Left kidney (tissue), 1 donor: ENCODE measurements at regions not wholly inside any gene's neighbourhood (a gene's known extent, or its start where the extent isn't known, plus 50 kb on each side); places are given as distances from the start of the nearest gene placed in this dataset.
A peak's percentile ranks its signal among the peaks of the same experiment; 100 is the strongest.
"Not testable (repeated sequence)": the region's sequence is repeated elsewhere in the genome, so short reads cannot be mapped to it uniquely, and the experiment has no call there.

Experiments
- DNase-seq: peaks from one replicate; pipeline ENCODE4 v3.0.0-alpha.2; 2013

GRCh38 chr7:84730864-84731263, 456.0 kb downstream of the SEMA3D start:
- DNase-seq = not testable (repeated sequence)

DNA sequence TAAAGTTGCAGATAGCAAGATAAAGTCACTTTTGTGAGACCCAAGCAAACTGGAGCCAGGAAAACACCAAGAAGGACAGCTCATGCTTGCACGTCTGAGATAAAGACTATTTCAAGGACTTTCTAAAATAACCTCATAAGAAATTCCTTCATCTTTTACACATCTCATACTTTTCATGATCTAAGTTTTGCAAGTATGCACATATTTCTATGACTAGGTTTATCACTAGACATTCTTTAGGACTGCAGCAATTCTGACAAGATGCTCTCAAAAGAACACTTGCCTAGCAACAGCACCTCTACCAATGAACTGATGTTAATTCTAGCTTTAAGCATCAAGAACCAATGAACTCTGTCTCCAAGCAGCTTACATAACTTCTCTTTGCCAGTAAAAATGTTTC, 457.6 kb downstream of the SEMA3D start:
- no peak for DNase-seq

- no peak for DNase-seq
These were observed 464.1 kb downstream of the SEMA3D start for GRCh38 chr7:84722734-84723133.

- no peak for DNase-seq
These were observed 464.8 kb downstream of the SEMA3D start for GRCh38 chr7:84722086-84722485.

DNA sequence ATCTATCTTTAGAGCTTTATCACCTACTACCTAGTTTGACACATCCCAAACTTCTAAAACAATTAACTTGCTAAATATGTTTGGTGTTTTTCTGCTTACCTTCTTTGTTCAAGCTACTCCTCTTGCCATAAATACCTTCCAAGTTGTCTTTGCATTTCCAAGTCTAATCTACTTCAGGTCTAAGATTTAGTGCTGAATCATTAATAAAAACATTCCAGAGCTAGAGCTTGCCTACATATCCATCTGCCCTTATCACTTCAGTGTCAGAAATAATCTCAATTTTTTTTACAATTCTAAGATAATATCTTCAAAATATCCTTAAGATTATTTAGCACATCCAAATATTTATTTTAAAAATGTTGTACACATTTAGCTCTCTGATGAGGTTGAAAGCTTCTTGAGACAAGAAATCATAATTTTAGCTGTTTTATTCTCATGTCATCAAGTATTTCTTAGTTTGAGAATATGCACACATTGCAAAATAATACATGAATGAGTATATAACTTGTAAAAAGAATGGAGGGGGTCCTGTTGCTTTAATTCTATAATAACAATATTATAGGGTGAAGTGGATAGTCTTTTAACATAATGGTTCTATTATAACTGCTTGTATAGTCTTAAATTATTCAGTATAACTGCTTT, 466.3 kb downstream of the SEMA3D start:
- DNase-seq = no peak

DNA sequence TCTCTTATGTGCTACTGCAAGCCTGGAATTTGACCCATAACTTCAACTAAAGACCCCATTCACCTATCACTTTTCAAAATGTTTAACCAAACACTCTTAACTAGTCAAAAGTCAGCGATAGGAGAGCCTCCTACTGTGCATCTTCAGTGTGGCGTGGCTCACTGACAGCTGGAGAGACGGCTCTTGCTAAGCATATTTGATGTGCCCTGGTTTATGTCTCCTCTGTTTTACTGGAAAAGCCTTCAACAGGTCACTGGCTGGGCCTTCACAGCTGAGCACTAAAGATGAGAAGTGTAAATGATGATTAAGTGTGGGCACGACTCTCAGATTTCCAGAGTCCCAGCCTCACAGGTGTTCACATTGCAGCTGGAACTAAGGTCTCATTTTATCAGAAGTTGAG, 472.1 kb downstream of the SEMA3D start:
- DNase-seq = no peak

GRCh38 chr7:84712374-84713121, 474.3 kb downstream of the SEMA3D start:
- no peak for DNase-seq

DNA sequence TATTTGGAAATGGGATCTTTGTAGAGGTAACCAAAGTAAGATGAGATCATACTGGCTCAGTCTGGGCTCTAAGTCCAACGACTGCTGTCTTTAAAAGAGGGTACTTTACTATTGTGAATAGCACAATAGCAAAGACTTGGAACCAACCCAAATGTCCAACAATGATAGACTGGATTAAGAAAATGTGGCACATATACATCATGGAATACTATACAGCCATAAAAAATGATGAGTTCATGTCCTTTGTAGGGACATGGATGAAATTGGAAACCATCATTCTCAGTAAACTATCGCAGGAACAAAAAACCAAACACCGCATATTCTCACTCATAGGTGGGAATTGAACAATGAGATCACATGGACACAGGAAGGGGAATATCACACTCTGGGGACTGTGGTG, 476.3 kb downstream of the SEMA3D start:
- DNase-seq = not testable (repeated sequence)

DNA sequence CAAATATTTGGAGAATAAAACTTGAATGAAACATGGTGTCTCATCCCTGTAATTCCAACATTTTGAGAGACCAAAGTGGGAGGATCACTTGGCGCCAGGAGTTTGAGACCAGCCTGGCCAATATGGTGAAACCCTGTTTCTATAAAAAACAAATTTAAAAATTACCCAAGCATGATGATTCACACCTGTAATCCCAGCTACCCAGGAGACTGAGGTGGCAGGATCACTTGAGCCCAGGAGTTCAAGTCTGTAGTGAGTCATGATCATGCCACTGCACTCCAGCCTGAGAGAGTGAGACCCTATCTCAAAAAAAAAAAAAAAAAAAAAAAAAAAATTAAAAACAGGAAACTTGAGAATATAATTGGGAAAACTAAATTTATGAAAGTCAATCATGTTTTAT, 481.1 kb downstream of the SEMA3D start:
- DNase-seq = no peak

DNA sequence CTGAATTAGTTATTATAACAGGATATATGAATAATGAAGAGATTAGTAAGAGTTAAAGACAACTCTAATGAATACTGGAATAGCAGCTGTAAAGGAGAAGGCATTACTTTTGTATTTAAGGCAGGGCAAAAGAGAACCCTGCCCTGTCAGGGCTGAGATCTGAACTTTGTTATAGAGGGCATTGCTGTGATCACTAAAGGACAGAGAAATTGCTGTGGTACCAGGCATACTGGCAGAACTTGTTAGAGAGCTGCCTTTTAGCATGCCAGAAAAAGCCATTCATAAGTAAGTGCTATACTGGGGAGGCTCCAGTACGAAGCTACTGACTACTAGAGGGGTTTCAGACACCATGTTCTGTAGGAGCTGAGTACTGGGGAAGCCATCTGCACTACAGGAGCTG, 481.8 kb downstream of the SEMA3D start:
- no peak for DNase-seq

DNA sequence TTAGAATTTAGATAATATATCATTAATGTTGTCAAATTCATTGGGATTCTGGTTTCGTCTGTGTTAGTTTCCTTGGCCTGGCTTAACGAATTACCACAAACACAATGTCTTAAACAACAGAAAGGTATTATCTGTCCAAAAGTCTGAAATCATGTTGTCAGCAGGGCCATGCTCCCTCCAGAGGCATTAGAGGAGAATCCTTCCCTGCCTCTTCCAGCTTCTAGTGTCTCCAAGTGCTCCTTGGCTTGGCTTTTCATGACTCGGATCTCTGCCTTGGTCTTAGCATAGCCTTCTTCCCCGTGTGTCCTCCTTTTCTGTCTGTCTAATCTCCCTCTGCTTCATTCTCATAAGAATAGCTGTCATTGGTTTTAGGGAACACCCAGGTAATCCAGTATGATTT, 482.5 kb downstream of the SEMA3D start:
- no peak for DNase-seq

DNA sequence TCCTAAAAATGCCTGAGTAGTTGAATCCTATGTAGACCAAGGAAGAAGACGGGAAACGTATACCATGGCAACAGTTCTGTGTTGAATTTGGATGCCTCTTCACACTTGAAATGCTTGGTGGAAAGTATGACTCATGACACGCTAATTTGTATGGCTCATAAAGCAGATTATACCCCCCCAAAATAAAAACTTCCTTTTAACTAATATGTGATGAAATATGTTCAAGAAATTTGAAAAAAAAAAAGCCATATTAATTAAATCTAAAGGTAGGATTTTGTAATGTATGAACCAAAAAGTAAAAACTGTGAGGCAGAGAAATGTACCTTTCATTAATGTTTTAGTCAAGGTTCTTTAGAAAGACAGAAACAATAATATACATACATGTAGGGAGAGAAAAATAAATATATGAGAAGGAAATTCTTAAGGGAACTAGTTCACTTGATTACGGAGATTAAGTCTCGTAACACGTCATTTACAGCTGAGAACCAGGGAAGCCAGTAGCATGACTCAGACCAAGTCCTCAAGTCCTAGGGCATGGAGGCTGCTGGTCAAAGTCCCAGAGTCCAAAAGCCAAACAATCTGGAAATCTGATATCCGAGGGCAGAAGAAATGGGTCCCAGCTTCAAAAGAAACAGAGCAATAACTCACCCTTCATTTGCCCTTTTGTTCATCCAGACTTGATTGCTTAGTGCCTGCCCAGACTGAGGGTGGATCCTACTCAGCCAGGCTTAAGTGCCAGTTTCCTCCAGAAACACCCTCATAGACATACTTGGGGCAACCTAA, 485.1 kb downstream of the SEMA3D start:
- peak; percentile 8 for DNase-seq

- no peak for DNase-seq
These were observed 486.1 kb downstream of the SEMA3D start for GRCh38 chr7:84700563-84701370.

GRCh38 chr7:84697506-84697905, 489.4 kb downstream of the SEMA3D start:
- DNase-seq = no peak

DNA sequence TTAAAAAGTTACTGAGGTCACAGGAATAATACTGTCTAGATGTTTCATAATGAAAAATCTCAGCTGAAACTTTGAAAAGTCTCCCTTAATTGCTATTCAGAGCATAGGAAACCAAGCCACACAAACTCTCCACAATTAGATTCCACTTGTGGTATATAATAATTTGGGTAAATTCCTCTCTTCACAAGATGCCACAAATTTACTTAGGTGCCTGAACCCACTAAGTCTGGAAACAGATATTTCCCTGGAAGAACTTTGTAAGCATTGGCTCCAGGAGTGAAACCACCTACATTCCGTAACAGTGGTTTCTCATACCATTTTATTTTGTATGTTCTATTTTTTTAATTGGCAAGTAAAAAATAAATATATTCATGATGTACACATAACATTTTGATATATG, 493.4 kb downstream of the SEMA3D start:
- DNase-seq = no peak

- DNase-seq = no peak
These were observed 494.1 kb upstream of the SEMA3A start for GRCh38 chr7:84688671-84689070.

DNA sequence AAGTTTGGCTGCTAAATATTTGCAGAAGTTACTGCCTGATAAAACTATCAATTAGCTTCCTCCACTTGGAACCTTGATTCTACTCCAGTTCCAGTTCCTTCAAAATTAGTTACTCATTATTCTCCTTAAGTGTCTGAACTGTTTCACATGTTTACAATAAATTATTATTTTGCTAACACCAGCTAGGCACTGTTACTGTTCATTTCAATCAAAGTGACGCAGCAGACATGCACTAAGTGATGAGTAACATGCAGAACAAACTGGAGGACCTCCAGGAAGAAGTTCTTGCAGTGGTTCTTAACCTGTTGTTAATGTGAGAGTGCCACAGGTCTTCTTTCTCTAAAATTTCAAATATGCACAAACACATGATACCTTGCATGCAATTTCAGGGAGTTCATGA, 491.8 kb upstream of the SEMA3A start:
- no peak for DNase-seq

DNA sequence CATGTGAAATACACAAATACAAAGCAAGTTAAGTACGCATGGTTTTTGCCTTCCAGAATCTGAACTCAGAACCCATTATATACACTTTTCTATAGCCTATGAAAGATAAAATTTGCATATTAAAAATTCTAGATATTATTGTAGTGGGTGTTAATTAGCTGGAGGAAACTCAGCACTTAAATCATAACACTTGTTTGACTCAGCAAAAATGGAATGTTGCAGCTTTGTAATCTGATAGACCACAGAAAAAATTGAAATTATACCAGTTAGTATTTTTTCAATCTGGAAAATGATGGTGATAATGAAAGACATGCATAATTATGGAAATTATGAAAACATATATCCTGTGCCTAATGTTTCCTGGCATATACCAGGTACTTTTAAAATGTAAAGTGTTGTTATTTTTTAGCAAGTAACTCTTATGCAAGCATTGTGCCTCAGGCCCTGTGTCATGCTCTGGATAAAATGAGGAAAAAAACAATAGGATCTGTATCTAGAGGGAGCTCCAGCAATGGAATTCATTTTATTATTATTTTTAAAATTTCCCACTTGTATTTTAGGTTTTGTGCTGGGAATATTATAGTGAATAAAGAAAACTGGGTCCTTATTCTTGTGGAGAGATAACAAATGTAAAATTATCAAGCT, 490.4 kb upstream of the SEMA3A start:
- DNase-seq = no peak

GRCh38 chr7:84682543-84682942, 488.0 kb upstream of the SEMA3A start:
- DNase-seq = no peak

GRCh38 chr7:84678841-84679240, 484.3 kb upstream of the SEMA3A start:
- DNase-seq = no peak

DNA sequence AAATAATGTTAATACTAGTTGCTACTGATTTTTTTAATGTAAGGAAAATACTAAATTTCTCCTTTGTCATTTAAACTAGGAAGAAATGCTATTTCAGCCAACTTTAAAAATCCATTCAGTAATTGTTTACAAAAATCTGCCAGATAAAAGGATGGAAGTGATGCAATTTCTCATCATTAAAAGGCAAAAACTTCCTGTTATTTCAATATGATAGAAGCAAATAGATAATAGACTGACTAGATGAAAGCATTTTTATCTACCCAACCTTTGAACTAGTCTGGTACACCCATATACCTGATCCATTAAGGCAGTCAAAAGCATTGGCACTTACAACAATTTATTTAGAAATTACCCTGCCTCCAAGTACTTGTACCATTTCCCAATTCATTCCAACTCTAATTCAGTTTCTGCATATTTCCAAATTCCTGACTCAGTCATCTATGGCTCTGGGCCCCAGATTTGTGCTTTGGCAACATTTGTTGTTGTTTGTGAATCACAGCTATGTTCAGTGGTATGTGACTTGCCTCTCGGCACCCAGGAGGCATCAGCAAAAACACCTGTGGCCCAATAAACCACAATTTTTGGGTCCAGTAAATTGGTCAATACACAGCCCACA, 482.6 kb upstream of the SEMA3A start:
- DNase-seq = no peak
